Fibroblast of lung (primary cell): ENCODE measurements at regions not wholly inside any gene's neighbourhood (a gene's known extent, or its start where the extent isn't known, plus 50 kb on each side); places are given as distances from the start of the nearest gene placed in this dataset.

Experiments used
- DNase-seq, 2 donors: peaks; one replicate each; pipeline versions ENCODE4 v3.0.0 to v3.0.0-alpha.2; 2010; ENCODE audit warnings: low read depth in 2 of 2
- H2AFZ ChIP-seq: 2 replicates; pipeline ENCODE4 v1.5.1; 2012; ENCODE audit warnings: low read length, control low read depth, inconsistent platforms
- H3K27ac ChIP-seq: 2 replicates; pipeline ENCODE4 v1.5.1; 2011; ENCODE audit warnings: low read length, control low read depth; ENCODE audit not compliant: insufficient read depth
- H3K27me3 ChIP-seq: 2 replicates; pipeline ENCODE4 v1.5.1; 2011; ENCODE audit warnings: mild to moderate bottlenecking, low read length; ENCODE audit not compliant: control insufficient read depth, insufficient read depth
- H3K36me3 ChIP-seq: 2 replicates; pipeline ENCODE4 v1.5.1; 2011; ENCODE audit warnings: low read length; ENCODE audit not compliant: control insufficient read depth, insufficient read depth
- H3K4me1 ChIP-seq: 2 replicates; pipeline ENCODE4 v1.5.1; 2011; ENCODE audit warnings: low read length; ENCODE audit not compliant: control insufficient read depth, insufficient read depth; ENCODE audit errors: extremely low read depth
- H3K4me2 ChIP-seq: 2 replicates; pipeline ENCODE4 v1.5.1; 2011; ENCODE audit warnings: low read length, control low read depth; ENCODE audit not compliant: insufficient read depth; ENCODE audit errors: extremely low read depth
- H3K4me3 ChIP-seq, 4 experiments: fragments of 200-600 bp in 1 of 4; sonication (generic) in 1 of 4; replicated peaks in 1 of 4; 2 replicates each; pipeline ENCODE4 v1.5.1; 2011 to 2016; ENCODE audit warnings: low read length in 4 of 4, low read depth in 3 of 4, mild to moderate bottlenecking in 3 of 4, control low read depth in 2 of 4, inconsistent platforms in 1 of 4, mixed read lengths in 1 of 4; ENCODE audit not compliant: insufficient read depth in 1 of 4; ENCODE audit errors: control extremely low read depth in 1 of 4
- H3K79me2 ChIP-seq: 2 replicates; pipeline ENCODE4 v1.5.1; 2012; ENCODE audit warnings: mild to moderate bottlenecking, low read length, inconsistent platforms; ENCODE audit not compliant: control insufficient read depth, insufficient read depth
- H3K9ac ChIP-seq: 2 replicates; pipeline ENCODE4 v1.5.1; 2011; ENCODE audit warnings: mild to moderate bottlenecking, low read length, control low read depth; ENCODE audit not compliant: insufficient read depth
- H3K9me3 ChIP-seq: 2 replicates; pipeline ENCODE4 v1.5.1; 2012; ENCODE audit warnings: low read depth, low read length; ENCODE audit not compliant: control insufficient read depth, insufficient read depth
- H4K20me1 ChIP-seq: 2 replicates; pipeline ENCODE4 v1.5.1; 2011; ENCODE audit warnings: low read length; ENCODE audit not compliant: control insufficient read depth, insufficient read depth; ENCODE audit errors: extremely low read depth
- CTCF ChIP-seq, 2 donors: IDR thresholded peaks in 1 of 2; conservative IDR thresholded peaks in 1 of 2; 1 replicate in 1 of 2; 2 replicates in 1 of 2; pipeline ENCODE4 v1.5.1; 2011 to 2012; ENCODE audit warnings: low read length in 2 of 2, control low read depth in 1 of 2, inconsistent platforms in 1 of 2, low read depth in 1 of 2, mild to moderate bottlenecking in 1 of 2
- EZH2 ChIP-seq: IDR thresholded peaks from 2 replicates; pipeline ENCODE4 v1.5.1; 2012; ENCODE audit warnings: low read length, control low read depth, mild to moderate bottlenecking; ENCODE audit errors: missing control alignments

GRCh38 chr7:86978808-86979506 lies 80.5 kb downstream of the ELAPOR2 start:
- H3K27ac ChIP-seq = no peak overlapping the region
- TF ChIP-seq EZH2 = no peak
- TF ChIP-seq CTCF (conservative IDR thresholded peaks at IDR 0.05 in 1 of 2, IDR thresholded peaks at IDR 0.05 in 1 of 2; ENCODE audit: low read depth in 1 of 2, low read length in 2 of 2) = no peak
- H3K79me2 ChIP-seq = no peaks in the 10 kb centered on the region
- no peaks in the 10 kb centered on the region for H3K27me3 ChIP-seq
- no peaks in the 10 kb centered on the region for H3K36me3 ChIP-seq
- H2AFZ ChIP-seq = no peak overlapping the region
- no peaks in the 10 kb centered on the region for H4K20me1 ChIP-seq
- no peaks in the 10 kb centered on the region for H3K9me3 ChIP-seq
- DNase-seq = no peak
- H3K4me1 ChIP-seq = no peaks in the 10 kb centered on the region
- no peak overlapping the region for H3K4me3 ChIP-seq
- no peak overlapping the region for H3K9ac ChIP-seq
- H3K4me2 ChIP-seq = no peak overlapping the region

- no peak overlapping the region for H3K27ac ChIP-seq
- no peaks in the 10 kb centered on the region for H3K27me3 ChIP-seq
- H3K4me1 ChIP-seq = no peaks in the 10 kb centered on the region
- no peak overlapping the region for H3K4me2 ChIP-seq
- no peak overlapping the region for H2AFZ ChIP-seq
- H3K36me3 ChIP-seq = no peaks in the 10 kb centered on the region
- no peak for DNase-seq
- no peaks in the 10 kb centered on the region for H3K79me2 ChIP-seq
- no peak overlapping the region for H3K9ac ChIP-seq
- TF ChIP-seq EZH2 = no peak
- no peak for TF ChIP-seq CTCF (conservative IDR thresholded peaks at IDR 0.05 in 1 of 2, IDR thresholded peaks at IDR 0.05 in 1 of 2; ENCODE audit: low read depth in 1 of 2, low read length in 2 of 2)
- no peaks in the 10 kb centered on the region for H3K9me3 ChIP-seq
- no peak overlapping the region for H3K4me3 ChIP-seq
- no peaks in the 10 kb centered on the region for H4K20me1 ChIP-seq
These were observed 82.5 kb downstream of the ELAPOR2 start for GRCh38 chr7:86976958-86977357.

GRCh38 chr7:86975914-86976313 lies 83.5 kb downstream of the ELAPOR2 start:
- DNase-seq = no peak
- H3K27me3 ChIP-seq = no peaks in the 10 kb centered on the region
- no peak overlapping the region for H3K4me2 ChIP-seq
- H3K4me3 ChIP-seq = no peak overlapping the region
- no peaks in the 10 kb centered on the region for H3K4me1 ChIP-seq
- H3K36me3 ChIP-seq = no peaks in the 10 kb centered on the region
- H3K9me3 ChIP-seq = no peaks in the 10 kb centered on the region
- H3K27ac ChIP-seq = no peak overlapping the region
- no peak overlapping the region for H2AFZ ChIP-seq
- H3K79me2 ChIP-seq = no peaks in the 10 kb centered on the region
- H3K9ac ChIP-seq = no peak overlapping the region
- TF ChIP-seq EZH2 (no peak), CTCF (conservative IDR thresholded peaks at IDR 0.05 in 1 of 2, IDR thresholded peaks at IDR 0.05 in 1 of 2; ENCODE audit: low read depth in 1 of 2, low read length in 2 of 2) (no peak)
- H4K20me1 ChIP-seq = no peaks in the 10 kb centered on the region
